GM12872 (cell line): ENCODE measurements at regions not wholly inside any gene's neighbourhood (a gene's known extent, or its start where the extent isn't known, plus 50 kb on each side); places are given as distances from the start of the nearest gene placed in this dataset.

Experiments
- CTCF ChIP-seq: IDR thresholded peaks from 3 replicates; pipeline ENCODE4 v1.5.1; 2011; ENCODE audit warnings: low read depth, mild to moderate bottlenecking, low read length, moderate library complexity; ENCODE audit not compliant: insufficient read depth

GRCh38 chr5:90131383-90132133 is 278.0 kb downstream of the CETN3 start:
- TF ChIP-seq CTCF, result no peak

DNA sequence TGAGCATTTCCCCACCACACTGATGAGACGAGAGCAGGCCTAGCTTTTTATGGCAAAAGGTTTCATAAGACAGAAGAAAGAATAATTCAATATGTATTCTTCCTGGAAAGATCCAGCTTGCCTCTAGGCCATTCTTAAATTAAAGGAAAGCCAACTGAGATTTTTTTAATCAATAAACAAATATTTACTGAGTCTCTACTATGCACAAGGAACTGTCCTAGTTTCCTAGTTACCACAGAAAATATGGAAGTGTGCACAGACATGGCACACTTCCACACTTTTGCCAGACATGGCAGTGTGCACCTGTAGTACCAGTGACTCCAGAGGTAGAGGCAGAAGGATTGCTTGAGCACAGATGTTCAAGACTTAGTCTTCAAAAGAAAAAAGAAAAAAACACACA is 281.0 kb downstream of the CETN3 start:
- TF ChIP-seq CTCF, result no peak

- no peak for TF ChIP-seq CTCF
These were observed 290.0 kb downstream of the CETN3 start for GRCh38 chr5:90119531-90119971.

GRCh38 chr5:90117005-90117404 is 292.6 kb downstream of the CETN3 start:
- TF ChIP-seq CTCF, result no peak

GRCh38 chr5:90113108-90113507 is 296.4 kb downstream of the CETN3 start:
- TF ChIP-seq CTCF, result no peak

GRCh38 chr5:90112033-90112692 is 297.4 kb downstream of the CETN3 start:
- TF ChIP-seq CTCF, result no peak

DNA sequence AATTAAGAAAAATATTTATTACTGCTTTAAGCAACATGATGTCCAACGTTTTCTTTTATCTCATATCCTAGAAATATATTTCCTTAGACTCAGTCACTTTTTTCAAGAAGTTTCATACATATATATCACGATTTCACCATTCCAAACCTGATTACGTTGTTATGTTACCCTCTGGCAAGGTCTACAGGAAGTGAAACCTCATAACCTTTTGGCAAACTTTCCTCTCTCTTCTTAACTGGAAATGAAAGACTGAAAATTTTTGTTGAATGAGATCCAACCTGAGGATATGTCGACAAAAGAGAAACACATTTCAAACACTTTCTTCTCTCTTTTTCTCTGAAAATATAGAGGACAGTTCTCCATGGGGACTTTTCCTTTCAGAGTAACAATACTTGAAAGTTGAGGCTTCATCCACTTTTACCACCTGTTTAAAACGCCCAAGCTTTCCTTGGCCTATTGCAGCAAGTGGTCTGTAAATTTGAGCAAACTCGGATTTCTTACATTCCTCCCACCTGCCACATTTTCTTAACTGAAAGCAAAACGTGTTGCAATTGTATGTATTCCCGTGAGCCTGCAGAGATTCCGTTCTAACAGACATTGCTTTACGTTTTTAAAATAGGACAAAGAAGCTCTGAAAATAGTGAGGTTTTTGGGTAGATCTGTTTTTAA is 298.1 kb downstream of the CETN3 start:
- no peak for TF ChIP-seq CTCF
